GM21717 (cell line): ENCODE measurements at regions not wholly inside any gene's neighbourhood (a gene's known extent, or its start where the extent isn't known, plus 50 kb on each side); places are given as distances from the start of the nearest gene placed in this dataset.

Source experiments
- ATAC-seq: cut with Tn5 transposase; IDR thresholded peaks from one replicate; pipeline ENCODE4 v1.9.1; 2021; ENCODE audit warnings: mild to moderate bottlenecking, moderate library complexity; ENCODE audit not compliant: unreplicated experiment

DNA sequence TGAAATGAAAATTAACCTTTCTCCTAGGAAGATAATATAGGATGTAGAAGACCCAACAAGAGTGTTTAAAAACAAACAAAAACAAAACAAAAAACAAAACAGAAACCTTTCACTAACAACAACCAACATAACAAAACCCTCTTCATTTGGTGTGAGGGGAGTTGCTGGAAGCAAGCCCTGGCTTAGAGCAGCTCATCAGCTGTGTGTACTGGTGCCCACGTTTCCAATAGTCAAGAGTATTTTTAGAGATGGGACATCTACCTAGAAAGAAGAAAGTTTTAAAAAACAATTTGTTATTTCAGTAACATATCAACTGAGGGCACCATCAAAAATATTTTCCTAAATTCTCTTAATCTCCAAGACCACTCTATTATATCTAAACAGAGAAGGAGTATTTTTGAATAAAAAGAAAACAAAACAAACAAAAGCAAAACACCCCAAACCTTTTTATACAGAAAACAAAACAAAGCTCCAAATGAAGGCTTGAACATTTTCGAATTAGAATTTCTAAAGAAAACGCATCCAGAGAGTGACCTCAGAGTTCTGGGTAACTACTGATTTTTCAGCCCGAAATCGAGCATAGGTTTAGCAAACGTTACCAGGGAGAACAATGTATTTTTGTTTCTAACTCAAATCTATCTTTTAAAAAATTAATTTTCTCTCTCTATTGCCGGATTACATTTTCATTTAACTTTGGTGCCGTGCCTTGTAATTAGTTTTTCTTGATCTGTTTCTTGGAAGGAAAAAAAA lies 134.6 kb downstream of the INSIG2 start:
- ATAC-seq, result no peak

DNA sequence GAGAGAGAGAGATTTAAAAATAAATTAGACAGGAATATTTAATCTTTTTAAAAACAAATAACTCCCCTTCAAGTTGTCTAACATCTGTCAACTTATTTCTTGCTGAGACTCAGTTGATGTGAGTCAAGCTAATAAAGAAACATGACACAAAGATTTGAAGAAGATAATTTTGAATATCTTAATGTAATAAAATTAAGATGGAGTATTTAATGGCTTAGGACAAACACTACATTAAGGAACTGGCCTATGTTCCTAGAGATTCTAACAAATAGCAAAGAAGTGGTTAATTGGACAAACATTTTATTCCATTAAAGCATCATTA lies 134.0 kb downstream of the INSIG2 start:
- ATAC-seq, result no peak

DNA sequence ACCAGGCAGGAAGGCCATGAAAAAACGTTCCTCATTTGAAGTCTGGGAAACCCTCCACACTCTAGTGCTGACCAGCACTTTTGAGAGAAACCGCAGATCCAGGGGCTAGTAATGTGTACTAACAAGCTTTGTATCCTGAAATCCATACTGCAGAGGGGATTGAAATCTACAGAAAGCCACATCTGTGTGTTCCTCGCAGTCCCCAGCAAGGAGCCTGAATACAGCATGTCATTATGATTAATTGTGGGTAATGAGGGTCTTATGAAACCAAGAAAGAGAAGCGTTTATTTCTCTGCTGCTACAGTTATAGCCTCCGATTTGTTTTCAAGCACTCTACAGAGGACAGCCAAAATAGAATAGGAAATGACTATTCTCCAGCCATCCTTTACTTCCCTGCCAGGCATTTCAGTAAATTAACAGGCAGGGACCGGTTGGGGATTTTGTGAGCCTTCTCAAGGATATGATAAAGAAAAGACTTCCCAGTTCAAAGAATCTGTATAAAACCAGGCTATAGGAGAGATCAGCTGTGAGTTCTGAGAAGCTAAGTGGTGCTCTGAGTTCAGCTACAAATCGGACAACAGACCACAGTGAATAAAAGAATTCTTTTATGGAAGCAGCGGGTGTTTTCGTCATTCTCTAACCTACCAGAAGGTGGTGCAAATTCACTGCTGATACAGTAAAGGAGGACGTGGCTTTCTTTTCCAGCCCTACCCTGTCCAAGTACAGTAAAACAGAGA lies 133.4 kb downstream of the INSIG2 start:
- ATAC-seq, result peak; percentile 49

DNA sequence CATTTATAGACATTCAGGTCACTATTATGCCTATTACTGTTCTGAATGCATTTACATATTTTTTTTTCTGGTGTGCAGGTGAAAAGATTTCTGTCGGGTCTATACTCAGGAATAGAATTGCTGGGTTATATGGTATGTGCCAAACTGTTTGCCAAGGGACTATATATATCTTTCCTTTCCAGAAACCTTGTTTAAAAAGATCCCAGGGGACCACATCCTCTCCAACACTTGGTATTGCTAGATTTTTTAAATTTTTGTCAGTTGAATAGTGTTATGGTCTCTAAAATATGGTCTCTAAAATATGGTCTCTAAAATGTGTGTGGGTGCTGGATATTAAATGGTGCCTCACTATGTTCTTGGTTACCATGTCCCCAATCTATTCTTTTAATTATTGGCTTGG lies 131.3 kb downstream of the INSIG2 start:
- no peak for ATAC-seq

DNA sequence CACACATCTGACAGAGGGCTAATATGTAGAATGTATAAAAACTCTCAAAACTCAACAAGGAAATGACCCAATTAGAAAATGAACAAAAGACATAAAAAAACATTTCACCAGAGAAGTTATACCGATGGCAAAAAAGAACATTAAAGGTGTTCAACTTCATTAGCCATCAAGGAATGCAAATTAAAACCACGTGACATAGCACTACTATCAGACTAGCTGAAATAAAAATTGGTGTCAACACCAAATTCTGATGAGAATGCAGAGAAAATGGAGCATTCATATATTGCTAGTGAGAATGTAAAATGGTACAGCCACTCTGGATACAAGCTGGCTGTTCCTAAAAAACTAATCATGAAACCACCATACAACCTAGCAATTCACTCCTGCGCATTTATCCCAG lies 128.0 kb downstream of the INSIG2 start:
- no peak for ATAC-seq

DNA sequence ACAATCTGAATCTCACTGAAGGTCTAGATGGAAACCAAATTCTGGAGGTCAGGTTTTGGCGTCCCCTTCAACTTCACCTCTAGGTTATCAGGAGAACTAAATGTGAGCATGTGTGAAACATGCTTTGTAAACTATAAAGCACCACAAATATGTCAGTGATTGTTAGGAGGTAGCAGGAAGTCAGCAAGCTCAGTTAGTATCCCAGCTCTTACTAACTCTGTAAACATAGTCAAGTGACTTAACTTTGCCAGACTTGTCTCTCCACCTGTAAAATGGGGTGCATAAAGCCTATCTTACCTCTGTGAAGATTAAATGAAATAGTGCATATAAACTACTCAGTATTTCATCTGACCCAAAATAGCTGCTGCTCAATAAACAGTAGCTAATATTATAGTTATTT lies 121.5 kb downstream of the INSIG2 start:
- no peak for ATAC-seq

DNA sequence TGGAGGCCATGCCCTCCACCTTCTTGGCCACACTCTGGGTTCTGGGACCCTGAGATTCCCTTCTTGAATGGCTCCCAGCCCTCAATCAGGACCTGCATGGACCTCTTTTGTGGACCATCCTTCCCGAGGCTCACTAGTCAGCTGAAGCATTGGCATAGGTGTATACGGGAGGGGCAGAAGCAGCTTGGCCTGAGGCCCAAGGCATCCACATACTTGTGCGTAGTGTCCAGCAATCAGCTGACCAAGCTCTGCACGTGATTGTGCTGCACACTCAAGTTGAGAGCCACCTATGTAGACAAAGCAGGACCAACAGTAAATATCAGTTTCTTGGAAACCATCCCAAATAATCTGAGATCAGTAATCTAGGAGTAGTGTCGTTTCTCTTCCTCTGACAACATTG lies 119.6 kb downstream of the INSIG2 start:
- no peak for ATAC-seq

DNA sequence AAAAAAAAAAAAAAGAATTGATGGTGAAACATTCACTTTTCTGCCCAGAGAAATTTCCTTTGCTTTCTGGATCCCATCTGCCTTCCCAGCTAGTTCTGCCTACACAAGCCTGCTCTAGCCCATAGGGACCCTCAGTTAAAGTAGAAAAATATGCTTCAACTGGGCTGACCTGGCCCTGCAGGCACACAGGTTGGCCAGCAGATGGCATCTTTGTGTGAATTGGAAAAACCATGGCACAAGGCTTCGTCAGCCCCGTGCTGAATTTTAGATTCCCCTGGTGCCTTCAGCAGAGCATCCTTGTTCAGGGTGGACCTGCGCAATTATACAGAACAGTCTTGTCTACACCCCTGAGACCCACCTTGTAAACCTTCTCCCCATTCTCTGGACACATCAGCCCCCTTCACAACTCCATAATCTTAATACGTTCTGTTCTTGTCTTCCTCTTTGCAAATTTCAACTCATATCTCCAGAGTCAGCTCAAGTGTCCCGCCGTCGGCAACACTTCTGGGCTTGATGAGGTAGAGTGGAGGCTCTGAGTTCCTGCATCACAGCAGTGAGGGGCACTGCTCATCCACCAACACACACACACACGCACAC lies 114.5 kb downstream of the INSIG2 start:
- peak; percentile 90 for ATAC-seq

DNA sequence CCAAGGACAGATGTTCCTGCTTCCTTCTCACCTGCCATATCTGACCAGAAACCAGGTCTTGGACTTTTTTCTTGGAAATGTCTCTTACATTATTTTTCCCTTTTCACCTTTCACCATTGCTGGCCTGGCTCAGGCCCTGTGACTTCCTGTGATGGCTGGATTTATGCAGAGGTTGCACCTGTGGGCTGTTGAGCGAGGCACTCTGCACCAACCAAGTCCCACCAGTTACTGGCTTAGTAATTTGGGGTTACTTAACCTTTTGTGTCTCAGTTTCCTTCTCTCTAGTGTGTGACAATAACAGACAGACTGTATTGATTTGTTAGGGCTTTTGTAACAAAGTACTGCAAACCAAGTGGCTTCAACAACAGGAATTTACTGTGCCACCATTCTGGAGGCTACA lies 110.0 kb downstream of the INSIG2 start:
- ATAC-seq, result no peak

DNA sequence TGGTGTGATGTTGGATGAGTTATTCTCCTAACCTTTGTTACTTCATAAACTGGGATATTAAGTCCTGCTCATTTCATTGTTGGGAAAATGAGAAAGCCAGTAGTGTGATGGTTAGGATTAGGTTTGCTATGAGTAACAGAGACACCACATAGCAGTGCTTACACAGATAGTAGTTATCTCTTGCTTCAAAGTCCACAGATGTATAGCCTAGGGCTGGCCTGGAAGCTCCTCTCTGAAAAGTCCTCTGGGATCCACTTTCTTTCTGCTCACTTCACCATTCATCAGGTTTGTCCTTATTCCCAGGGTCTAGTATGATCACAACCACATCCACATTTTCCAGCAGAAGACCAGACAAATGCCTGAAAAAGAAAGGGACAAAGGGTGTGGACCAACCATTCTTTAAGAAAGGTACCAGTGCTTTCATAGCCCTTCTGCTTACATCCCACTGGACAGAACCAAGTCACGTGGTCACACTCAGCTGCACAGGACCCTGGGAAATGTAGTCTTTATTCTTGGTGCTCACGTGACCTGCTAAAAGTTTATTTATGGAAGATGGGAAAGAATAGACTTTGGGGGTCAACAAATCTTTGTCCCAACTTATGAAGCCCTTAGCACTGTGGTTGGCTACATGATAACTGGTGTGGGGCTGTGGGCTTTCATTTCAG lies 108.9 kb downstream of the INSIG2 start:
- ATAC-seq, result peak; percentile 47

DNA sequence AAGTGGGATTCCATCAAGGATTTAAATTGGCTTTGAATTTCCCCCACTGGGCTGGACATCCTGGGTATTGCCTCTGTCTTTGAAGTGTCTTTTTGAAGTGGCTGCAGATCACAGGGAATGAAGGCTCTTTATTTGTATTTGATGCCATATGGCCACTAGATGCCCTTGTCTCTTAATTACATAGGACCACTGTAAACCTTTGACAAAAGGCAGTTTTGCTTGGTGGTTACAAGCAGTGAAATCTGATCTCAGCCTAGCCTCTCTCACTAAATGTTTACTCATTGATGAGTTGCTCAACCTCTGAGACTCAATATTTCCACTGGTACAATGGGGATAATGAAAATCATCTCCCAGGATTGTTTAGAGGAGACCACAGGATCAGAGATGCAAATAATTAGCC lies 102.2 kb downstream of the INSIG2 start:
- no peak for ATAC-seq

DNA sequence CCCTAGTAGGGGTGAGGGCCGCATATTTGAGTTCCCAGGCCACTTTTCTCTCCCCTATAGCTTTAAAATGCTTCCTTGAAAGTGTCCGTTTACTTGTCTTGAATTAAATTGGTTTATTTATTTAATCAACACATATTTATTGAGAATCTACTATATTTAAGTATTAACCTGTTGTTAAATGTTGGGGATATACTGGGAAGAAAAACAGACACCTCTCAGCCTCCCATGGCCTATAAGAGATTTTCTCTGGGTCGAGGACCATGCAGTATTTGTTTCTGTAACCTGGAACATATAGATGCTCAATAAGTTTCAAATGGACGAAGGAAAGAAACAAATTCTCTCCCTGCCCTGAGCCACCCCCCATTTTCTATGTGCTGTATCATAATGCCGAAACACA lies 98.6 kb downstream of the INSIG2 start:
- no peak for ATAC-seq

DNA sequence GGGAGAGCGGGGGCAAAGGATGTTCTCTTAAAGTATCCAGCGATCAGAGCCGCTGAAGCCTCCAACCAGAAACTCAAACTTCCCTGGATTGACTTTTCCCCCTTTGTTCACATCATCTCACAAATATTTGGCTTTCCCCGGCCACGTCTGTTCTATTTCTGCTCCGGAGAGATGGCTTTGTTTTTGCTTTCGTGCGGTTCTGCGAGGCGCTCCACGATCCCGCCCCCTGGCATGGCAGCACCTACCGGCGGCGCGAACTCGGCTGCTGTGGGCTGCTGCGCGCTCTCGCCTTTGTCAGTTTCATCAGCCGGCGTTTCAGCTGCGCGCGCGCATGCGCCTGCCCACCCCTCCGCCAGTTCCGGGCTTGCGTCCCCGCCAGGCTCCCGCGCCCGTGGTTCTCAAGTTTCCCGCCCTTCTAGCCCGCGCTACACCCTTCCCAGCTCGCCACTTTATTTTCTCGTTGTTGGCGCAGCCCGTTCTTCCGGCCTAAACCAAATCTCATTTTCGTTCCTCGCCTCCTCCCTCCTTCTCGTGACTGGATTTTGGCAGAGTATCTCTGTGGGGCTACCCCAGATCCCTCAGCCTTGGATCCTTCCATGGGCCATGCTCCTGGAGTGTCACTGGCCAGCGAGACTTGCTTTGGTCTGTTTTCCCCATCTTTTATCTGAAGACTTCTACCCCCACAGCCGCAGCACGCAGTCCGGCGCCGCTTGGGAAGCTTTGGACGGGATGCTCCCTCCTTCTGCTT lies 98.0 kb downstream of the INSIG2 start:
- ATAC-seq, result peak; percentile 90

DNA sequence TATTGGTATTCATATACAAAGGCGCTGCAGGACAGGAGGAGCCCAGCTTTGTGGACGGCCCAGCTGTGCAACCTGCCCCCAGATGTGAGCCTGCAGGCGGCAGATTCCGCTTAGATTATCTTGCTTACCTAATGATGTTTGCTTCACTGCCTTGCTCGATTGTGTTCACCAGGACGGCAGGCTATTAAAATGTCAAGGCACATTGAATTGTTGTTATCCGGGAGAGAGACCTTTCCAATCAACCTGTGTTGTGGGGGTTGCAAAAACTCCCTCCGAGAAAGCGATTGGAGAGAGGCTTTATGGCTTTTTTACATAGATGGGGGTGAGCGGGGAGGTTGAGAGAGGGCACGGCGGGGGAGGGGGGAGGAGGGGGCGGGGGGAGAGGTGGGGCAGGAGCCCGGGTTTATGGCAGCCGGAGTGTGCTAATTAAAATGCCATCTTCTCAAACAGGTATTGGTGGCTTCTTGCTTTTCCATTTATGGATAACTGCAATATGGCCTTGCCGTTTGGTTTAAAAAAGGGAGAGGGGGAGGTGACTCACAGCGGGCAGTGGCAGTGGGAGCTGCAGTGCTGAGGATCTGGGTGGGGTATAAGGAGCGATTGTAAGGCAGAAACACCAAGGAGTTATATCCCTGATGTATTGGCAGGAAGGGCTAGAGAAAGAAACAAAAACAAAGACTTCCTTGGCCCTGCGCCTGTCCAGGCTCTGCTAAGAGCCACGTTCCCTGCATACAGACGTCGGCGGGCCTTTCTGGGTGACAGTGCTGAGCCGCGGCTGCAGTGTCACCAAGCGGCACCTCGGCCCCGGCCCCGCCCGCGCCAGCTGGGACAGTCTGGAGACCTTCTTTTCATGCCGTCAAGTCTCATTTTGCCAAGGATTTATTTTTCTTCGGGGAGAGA lies 97.2 kb downstream of the INSIG2 start:
- peak; percentile 87 for ATAC-seq

DNA sequence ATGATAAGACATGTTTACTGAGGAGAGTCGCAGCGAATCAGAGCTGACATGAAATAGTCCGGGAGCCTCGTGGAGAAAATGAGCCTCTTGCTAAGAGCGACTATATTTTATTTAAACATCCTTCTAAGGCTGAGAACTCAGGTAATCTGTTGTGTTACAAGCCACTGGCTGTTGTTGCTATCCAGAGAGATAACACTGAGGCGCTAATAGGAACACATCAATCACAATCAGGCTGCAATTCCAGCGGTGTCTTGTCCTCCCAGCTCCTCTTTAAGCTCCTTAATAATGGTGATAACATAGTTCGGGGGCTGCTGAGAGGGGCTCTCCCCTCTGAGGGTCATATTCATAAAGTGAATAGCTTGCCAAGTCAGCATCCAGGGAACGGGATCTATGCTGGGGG lies 95.1 kb downstream of the INSIG2 start:
- no peak for ATAC-seq

DNA sequence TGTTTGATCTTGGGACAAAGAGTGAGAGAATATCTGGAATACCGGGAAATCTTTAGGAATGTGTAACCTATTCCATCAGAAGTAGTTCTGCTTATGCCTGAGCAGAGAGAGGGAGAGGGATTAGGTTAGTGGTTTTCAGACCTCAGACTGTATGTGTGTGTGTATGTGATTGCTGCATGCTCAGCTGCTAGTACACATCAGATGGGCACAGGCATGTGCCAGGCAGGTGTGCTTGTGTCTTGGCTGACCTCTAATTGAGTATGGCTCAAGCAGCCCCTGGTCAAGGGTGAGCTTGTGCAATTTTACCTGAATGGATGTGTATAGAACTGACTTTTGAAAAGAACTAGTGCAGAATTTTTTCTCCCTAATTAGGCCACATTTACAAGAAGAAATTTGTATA lies 91.2 kb downstream of the INSIG2 start:
- no peak for ATAC-seq

DNA sequence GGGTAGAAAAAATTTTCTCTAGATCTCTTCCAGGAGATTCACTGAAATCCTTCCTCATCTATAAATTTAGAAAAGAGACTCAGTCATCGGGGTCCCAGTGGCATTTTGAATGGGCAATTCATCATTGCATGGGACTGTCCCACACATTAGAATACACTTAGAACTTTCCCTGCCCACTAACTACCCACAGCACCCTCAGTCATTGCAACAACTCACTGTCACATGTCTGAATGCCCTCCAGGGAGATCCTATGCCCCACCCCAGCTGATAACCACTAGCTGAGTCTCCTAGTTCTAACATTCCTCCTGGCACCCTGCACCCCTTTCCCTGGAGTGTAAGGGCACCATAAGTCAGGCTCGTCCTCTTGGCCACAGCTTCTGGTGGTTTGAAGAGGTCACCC lies 89.6 kb downstream of the INSIG2 start:
- ATAC-seq, result no peak

DNA sequence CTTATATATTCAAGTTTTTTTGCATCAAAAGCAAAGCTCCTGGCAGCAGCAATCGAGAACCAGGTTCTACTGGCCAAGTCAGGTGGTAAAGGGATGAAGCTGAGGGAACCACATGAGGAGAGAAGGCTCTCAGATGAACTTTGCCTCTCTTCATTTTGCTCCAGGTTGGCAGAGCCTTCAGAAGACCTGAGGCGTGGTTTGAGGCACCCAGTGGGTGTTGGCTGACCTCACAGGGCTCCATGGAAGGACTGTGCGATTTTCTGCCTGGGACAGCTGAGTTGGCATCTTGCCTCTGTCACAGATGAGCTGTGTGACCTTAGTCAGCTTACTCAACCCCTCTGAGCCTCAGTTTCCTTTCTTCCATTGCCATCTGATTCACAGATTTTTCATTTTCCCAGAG lies 89.0 kb downstream of the INSIG2 start:
- ATAC-seq, result no peak

DNA sequence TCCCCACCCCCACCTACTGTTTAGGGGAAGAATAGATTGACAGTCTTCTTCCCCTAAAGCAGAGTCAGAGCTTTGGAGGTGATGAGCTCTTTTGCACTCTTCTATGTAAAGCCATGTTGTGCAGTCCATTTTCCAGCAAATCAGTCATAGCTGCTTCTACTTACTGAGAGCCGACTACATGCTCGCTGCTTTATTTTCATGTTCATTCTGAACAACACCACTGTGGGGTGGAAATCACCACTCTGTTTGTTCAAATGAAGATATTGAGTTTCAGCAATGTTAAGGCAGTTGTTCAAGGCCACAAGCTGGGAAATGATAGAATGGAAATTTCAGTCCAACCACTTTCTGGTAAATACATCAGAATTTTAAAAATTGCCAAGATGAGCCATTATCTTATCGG lies 88.3 kb downstream of the INSIG2 start:
- no peak for ATAC-seq

DNA sequence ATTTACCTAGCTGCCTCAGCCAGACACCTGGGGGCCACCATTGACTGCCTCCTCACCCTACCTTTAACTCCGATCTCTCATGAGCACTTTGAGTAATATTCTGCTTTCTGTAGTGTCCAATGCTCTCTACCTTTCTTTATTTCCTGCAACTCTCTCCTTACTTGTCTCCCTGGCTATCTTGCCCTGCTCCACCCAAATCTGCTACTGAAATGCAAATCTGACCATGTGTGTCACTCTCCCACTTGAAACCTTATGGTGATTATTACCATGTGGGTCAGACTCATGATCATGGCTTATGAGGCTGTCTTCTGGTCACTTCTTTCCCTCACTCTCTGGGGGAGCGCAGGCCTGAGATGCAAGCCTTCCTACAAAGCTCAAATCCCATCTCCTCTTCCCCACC lies 83.3 kb downstream of the INSIG2 start:
- no peak for ATAC-seq
